Middle frontal gyrus (tissue), 1 donor: ENCODE measurements at regions not wholly inside any gene's neighbourhood (a gene's known extent, or its start where the extent isn't known, plus 50 kb on each side); places are given as distances from the start of the nearest gene placed in this dataset.
"Not testable (repeated sequence)": the region's sequence is repeated elsewhere in the genome, so short reads cannot be mapped to it uniquely, and the experiment has no call there.

Experiments
- DNase-seq: peaks from one replicate; pipeline ENCODE4 v3.0.0-alpha.2; 2015; ENCODE audit warnings: low spot score; ENCODE audit errors: extremely low spot score

DNA sequence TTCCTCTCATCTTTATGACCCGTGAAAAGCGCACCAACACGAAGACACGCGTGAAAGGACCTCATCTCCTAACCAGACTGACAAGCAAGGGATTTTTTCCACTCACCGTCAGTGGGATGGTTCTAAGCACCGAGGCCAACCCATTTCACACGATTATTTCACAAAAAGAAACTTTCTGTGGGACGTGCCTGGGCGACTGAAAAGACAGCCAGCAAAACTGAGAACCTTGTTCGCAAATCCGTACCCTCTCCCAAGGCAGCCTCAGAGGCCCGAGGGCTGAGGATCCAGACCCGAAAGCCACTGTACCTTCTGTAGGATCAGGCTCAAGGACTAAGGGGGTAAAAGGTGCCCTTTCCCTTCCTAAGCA lies 84.9 kb upstream of the METTL9 start:
- not testable (repeated sequence) for DNase-seq

- not testable (repeated sequence) for DNase-seq
These were observed 82.7 kb upstream of the METTL9 start for GRCh38 chr16:21516705-21517040.

- not testable (repeated sequence) for DNase-seq
These were observed 82.1 kb upstream of the METTL9 start for GRCh38 chr16:21517263-21517662.

GRCh38 chr16:21519361-21520133 lies 79.8 kb upstream of the METTL9 start:
- not testable (repeated sequence) for DNase-seq

DNA sequence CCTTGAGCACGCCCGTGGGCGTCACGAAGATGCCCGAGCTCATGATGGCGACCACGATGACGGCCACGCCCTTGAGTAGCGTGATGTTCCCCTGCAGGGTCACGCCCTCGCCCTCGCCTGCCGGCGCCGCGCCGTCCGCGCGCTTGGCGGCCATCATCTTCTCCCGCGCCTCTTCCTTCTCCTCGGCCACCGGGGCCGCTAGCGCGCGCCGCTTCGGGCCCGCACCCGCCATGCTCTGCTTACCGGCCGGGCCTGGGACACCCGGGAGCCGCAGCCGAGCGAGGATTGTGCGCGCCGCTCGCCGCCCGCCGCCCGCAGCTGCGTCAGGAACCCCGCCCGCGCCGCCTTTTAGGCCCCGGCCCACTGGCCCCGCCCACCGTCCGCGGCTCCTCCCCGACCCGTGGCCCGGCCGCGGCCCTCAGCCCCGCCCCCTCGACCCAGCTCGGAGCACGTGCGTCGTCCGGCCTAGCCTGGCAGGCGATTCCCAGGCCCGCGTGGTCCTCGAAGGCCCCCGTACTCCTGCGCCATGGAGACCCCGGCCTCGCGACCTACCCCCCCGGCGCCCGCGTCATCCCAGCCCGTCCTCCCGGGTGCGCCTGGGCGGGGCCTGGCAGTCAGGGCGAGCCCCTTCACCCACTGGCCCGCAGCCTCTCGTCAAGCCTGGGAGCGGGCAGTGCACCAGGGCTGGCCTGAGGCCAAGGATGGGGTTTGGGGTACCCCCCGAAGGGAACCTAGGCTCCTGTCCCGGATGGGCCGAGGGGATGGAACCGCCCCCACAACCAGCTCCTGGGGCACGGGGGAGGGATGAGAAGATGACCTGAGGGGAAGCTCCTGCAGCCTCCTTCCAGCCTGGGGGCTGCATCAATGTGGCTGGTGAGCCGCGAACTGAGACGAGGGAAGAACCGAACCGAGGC lies 79.0 kb upstream of the METTL9 start:
- peak; percentile 95 for DNase-seq

DNA sequence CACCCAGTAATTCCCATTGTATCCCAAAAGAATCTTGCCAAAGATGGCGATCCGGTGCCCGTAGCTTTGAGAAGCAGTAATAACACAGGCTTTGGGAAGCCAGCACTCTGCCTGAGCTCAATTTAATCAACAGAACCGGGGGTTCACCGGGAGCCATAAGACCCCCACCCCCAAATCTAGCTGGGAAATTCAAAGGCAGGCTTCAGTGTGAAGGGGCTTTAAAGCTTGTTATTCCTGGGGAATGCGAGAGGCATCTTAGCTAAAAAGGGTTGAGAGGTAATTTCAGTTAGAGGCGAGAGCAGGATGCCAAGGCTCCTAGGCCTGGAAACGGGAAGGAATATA lies 78.4 kb upstream of the METTL9 start:
- not testable (repeated sequence) for DNase-seq

- not testable (repeated sequence) for DNase-seq
These were observed 77.8 kb upstream of the METTL9 start for GRCh38 chr16:21521390-21522143.

GRCh38 chr16:21522846-21523245 lies 76.5 kb upstream of the METTL9 start:
- not testable (repeated sequence) for DNase-seq

- peak; percentile 71 for DNase-seq
These were observed 75.8 kb upstream of the METTL9 start for GRCh38 chr16:21523411-21524067.

- no peak for DNase-seq
These were observed 75.2 kb upstream of the METTL9 start for GRCh38 chr16:21524068-21524751.

DNA sequence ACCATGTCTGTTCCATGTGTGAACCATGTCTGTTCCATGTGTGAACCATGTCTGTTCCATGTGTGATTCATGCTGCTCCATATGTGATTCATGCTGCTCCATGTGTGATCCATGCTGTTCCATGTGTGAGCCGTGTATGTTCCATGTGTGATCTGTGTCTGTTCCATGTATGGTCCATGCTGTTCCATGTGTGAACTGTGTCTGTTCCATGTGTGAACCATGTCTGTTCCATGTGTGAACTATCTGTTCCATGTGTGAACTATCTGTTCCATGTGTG lies 74.7 kb upstream of the METTL9 start:
- DNase-seq: not testable (repeated sequence)

DNA sequence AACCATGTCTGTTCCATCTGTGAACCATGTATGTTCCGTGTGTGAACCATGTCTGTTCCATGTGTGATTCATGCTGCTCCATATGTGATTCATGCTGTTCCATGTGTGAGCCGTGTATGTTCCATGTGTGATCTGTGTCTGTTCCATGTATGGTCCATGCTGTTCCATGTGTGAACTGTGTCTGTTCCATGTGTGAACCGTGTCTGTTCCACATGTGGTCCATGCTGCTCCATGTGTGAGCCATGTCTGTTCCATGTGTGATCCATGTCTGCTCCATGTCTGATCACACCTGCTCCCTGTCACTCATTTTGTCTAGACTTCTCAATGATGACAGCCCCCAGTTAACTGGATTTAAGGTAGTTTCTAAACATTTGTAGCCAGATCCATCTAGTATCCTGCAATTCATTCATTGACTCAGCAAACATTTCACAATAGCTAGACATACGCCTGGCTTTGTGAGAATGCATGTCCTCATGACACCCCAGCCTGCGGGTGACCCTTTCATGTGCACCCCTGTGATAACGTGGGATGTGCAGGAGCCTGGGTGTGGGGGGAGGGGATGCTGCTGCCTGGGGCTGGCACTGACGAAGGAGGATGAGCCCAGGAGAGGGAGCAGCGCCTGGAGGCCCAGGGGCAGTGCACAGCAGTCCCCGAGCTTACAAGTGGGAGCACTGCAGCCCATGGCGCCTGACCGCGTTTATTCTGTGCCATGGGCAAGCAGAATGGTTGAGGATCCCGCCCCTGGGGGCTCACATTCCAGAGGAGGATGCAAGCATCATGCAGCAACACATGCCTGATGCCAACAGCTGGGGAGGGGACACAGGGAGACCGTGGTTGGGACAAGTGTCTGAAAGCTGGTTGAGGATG lies 74.1 kb upstream of the METTL9 start:
- not testable (repeated sequence) for DNase-seq

- DNase-seq: not testable (repeated sequence)
These were observed 73.1 kb upstream of the METTL9 start for GRCh38 chr16:21525956-21526922.

DNA sequence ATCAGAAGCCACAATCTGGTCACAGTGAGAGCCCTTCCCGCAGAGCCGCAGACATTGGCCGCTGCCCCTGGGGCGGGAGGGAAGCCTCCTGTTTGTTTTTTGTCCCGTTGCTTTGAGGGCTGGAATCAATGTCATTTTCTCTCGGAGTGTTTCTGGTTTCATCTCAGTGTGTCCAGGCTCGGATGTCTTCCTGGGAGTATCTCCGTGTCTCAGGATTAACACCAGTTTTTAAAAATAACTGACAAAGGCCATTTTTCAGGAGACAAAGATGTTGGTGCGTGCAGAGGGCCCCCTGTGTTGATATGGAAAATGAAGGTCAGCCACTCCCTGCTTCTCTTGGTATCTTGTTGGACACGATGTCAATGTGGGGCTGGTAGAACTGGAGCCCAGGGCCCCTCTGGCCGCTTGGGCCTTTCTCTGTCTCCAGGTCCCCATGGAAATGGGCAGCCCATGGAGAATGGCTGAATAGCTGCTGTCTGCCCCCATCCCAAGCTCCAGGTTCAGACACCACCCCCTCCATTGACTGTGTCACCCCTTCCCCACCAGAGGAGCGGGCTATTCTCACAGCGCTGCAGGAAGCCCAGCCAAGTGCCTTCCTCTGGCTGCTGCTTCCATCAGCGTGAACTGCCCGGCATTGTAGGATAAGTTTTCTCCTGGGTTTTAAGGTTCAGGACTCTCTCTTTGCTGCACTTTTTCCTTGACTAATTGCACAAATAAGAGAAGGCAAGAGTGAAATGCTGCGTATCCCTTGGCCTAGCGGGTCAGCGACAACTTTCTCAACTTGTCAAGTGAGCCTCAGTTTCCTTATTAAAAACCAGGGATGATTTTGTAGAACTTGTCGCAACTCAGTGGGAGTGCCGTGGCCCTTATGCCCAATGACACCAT lies 72.2 kb upstream of the METTL9 start:
- DNase-seq: no peak

- not testable (repeated sequence) for DNase-seq
These were observed 70.2 kb upstream of the METTL9 start for GRCh38 chr16:21529060-21529658.

DNA sequence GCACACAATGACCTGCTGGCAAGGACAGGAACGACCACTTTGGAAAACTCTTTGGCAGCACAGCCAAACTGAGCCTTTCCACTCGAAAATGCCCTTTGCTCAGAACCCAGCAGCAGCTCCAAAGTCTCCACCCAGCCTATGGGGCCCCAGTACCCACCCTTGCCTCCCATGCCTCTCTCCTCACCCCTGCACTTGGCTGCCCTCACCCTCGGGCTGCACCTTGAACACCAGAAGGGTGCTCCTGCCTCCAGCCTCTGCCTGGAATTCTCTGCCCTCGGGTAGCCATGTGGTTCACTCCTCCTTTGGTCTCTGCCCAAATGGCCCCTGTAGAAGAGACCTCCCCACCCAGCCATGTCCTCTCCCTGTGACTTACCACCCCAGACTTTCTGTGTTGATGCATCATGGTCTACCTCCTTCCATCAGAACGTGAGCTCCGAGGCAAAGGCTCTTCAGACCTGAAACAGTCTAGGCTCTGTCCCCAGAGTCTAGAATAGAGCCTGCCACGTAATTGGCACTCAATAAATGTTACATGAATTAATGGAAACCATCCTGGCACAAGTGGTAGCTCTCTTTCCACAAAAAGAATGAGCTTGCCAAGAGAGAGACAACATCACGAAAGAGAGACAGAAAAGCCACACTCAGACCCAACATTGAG lies 68.5 kb upstream of the METTL9 start:
- not testable (repeated sequence) for DNase-seq

- DNase-seq: not testable (repeated sequence)
These were observed 66.4 kb upstream of the METTL9 start for GRCh38 chr16:21532996-21533395.
